WTC11 (cell line): ENCODE measurements at regions not wholly inside any gene's neighbourhood (a gene's known extent, or its start where the extent isn't known, plus 50 kb on each side); places are given as distances from the start of the nearest gene placed in this dataset.
A peak's percentile ranks its signal among the peaks of the same experiment; 100 is the strongest.

Source experiments
- ATAC-seq: fragments of 200-7000 bp; cut with Tn5 transposase; 2 replicates; pipeline ENCODE4 v1.10.0; 2021; ENCODE audit warnings: mild to moderate bottlenecking, moderate library complexity
- CTCF ChIA-PET: fragments of 300-600 bp; sonication (Branson Sonifier 250); formaldehyde crosslinking; loops from one replicate; lab custom pipeline; 2021; ENCODE audit warnings: antibody characterized with exemption; lab: Charles Lee
- POLR2A ChIA-PET: fragments of 350-600 bp; sonication (Branson Sonifier 250); formaldehyde crosslinking; loops from one replicate; lab custom pipeline; 2021; ENCODE audit warnings: antibody characterized with exemption; lab: Charles Lee
- DNase-seq: peaks from one replicate; pipeline ENCODE4 v3.0.0; 2021; ENCODE audit warnings: low spot score
- H3K27ac Mint-ChIP-seq: 2 replicates; pipeline ENCODE4 v1.8.0; 2021; ENCODE audit warnings: mixed read lengths
- H3K27me3 Mint-ChIP-seq: 2 replicates; pipeline ENCODE4 v1.8.0; 2021; ENCODE audit warnings: low read depth, mild to moderate bottlenecking, moderate library complexity, mixed read lengths
- H3K36me3 Mint-ChIP-seq: 2 replicates; pipeline ENCODE4 v1.8.0; 2021; ENCODE audit warnings: mixed read lengths
- H3K4me1 Mint-ChIP-seq: 2 replicates; pipeline ENCODE4 v1.8.0; 2022; ENCODE audit warnings: mixed read lengths
- H3K4me3 Mint-ChIP-seq: 2 replicates; pipeline ENCODE4 v1.8.0; 2021; ENCODE audit warnings: mild to moderate bottlenecking, moderate library complexity, mixed read lengths
- H3K9me3 Mint-ChIP-seq: 2 replicates; pipeline ENCODE4 v1.8.0; 2021; ENCODE audit warnings: mixed read lengths
- ARID4B ChIP-seq: sonication (generic); formaldehyde crosslinking; IDR thresholded peaks from 2 replicates; pipeline ENCODE4 v1.8.0; 2023; ENCODE audit warnings: missing genetic modification reagents, mild to moderate bottlenecking, borderline replicate concordance
- ATF3 ChIP-seq: sonication (generic); formaldehyde crosslinking; conservative IDR thresholded peaks from 2 replicates; pipeline ENCODE4 v1.8.1; 2022; ENCODE audit warnings: mild to moderate bottlenecking, missing genetic modification reagents
- E2F1 ChIP-seq: sonication (generic); formaldehyde crosslinking; IDR thresholded peaks from 2 replicates; pipeline ENCODE4 v1.8.0; 2022; ENCODE audit warnings: mild to moderate bottlenecking, missing genetic modification reagents
- ETV6 ChIP-seq: sonication (generic); formaldehyde crosslinking; IDR thresholded peaks from 2 replicates; pipeline ENCODE4 v1.8.1; 2022; ENCODE audit warnings: mild to moderate bottlenecking, missing genetic modification reagents
- MLX ChIP-seq: sonication (generic); formaldehyde crosslinking; IDR thresholded peaks from 2 replicates; pipeline ENCODE4 v1.8.1; 2023; ENCODE audit warnings: mild to moderate bottlenecking, missing genetic modification reagents, moderate library complexity
- MYBL2 ChIP-seq: sonication (generic); formaldehyde crosslinking; IDR thresholded peaks from 2 replicates; pipeline ENCODE4 v1.8.1; 2023; ENCODE audit warnings: mild to moderate bottlenecking, moderate library complexity, missing genetic modification reagents
- RELA ChIP-seq: sonication (generic); formaldehyde crosslinking; IDR thresholded peaks from 2 replicates; pipeline ENCODE4 v1.8.1; 2022; ENCODE audit warnings: missing genetic modification reagents, mild to moderate bottlenecking, borderline replicate concordance
- SMAD3 ChIP-seq: sonication (generic); formaldehyde crosslinking; IDR thresholded peaks from 2 replicates; pipeline ENCODE4 v1.8.0; 2022; ENCODE audit warnings: missing genetic modification reagents, mild to moderate bottlenecking, borderline replicate concordance
- SMAD4 ChIP-seq: sonication (generic); formaldehyde crosslinking; IDR thresholded peaks from 2 replicates; pipeline ENCODE4 v1.8.0; 2022; ENCODE audit warnings: mild to moderate bottlenecking, missing genetic modification reagents
- USF2 ChIP-seq: sonication (generic); formaldehyde crosslinking; IDR thresholded peaks from 2 replicates; pipeline ENCODE4 v1.8.1; 2023; ENCODE audit warnings: mild to moderate bottlenecking, missing genetic modification reagents, moderate library complexity
- ZBTB43 ChIP-seq: sonication (generic); formaldehyde crosslinking; IDR thresholded peaks from 2 replicates; pipeline ENCODE4 v1.8.1; 2023; ENCODE audit warnings: mild to moderate bottlenecking, missing genetic modification reagents
- ZNF396 ChIP-seq: fragments of 250-450 bp; sonication (Bioruptor Pico); IDR thresholded peaks from 2 replicates; pipeline ENCODE4 v1.8.0; 2021; ENCODE audit warnings: mild to moderate bottlenecking, moderate library complexity, borderline replicate concordance
- ZNF416 ChIP-seq: fragments of 250-450 bp; sonication (Bioruptor Pico); IDR thresholded peaks from 2 replicates; pipeline ENCODE4 v1.9.0; 2021; ENCODE audit warnings: mild to moderate bottlenecking, inconsistent platforms
- ZNF425 ChIP-seq: fragments of 250-450 bp; sonication (Bioruptor Pico); conservative IDR thresholded peaks from 2 replicates; pipeline ENCODE4 v1.9.0; 2021; ENCODE audit warnings: mild to moderate bottlenecking

- POLR2A ChIA-PET: no interaction called here
Measured at GRCh38 chr5:110265162-110265561, 461.3 kb downstream of the TMEM232 start.

GRCh38 chr5:110267714-110268113, 458.8 kb downstream of the TMEM232 start:
- Mint-ChIP-seq H3K27me3 (no peaks in the 10 kb centered on the region), H3K27ac (no peak overlapping the region), H3K9me3 (no peaks in the 10 kb centered on the region), H3K4me3 (no peak overlapping the region), H3K36me3 (no peaks in the 10 kb centered on the region), H3K4me1 (peaks cover 8% of the 10 kb centered on the region; the same call in 1 of the 2 replicates)
- no peak for DNase-seq
- CTCF ChIA-PET: interaction anchor here (1.0 to 1.1 kb wide), 2 partner anchors 13 to 66 kb away, joined by 3 to 4 read pairs; no protein-coding TSS in a partner anchor
- POLR2A ChIA-PET: no interaction called here
- ATAC-seq: peak; percentile 71
- TF ChIP-seq ZNF396 (no peak), ETV6 (CRISPR knock-in tag) (no peak), ARID4B (no peak), SMAD3 (CRISPR knock-in tag) (no peak), ZBTB43 (CRISPR knock-in tag) (no peak), MYBL2 (CRISPR knock-in tag) (no peak), E2F1 (CRISPR knock-in tag) (no peak), USF2 (no peak), SMAD4 (CRISPR knock-in tag) (no peak), MLX (CRISPR knock-in tag) (no peak), ZNF425 (no peak)

More at GRCh38 chr5:110265162-110265561, 461.3 kb downstream of the TMEM232 start:
- Mint-ChIP-seq H3K36me3 (no peaks in the 10 kb centered on the region), H3K9me3 (no peaks in the 10 kb centered on the region), H3K27me3 (no peaks in the 10 kb centered on the region), H3K4me1 (peaks cover 8% of the 10 kb centered on the region; the same call in 1 of the 2 replicates), H3K27ac (no peak overlapping the region), H3K4me3 (no peak overlapping the region)
- no peak for ATAC-seq
- no peak for DNase-seq
- CTCF ChIA-PET: no interaction called here
- TF ChIP-seq RELA (CRISPR knock-in tag) (no peak), ZNF416 (no peak), ATF3 (CRISPR knock-in tag) (no peak), MLX (CRISPR knock-in tag) (no peak)
